Breast epithelium (tissue), 3 donors: ENCODE measurements at regions not wholly inside any gene's neighbourhood (a gene's known extent, or its start where the extent isn't known, plus 50 kb on each side); places are given as distances from the start of the nearest gene placed in this dataset.

Experiments used
- POLR2A ChIP-seq: fragments of 450-650 bp; IDR thresholded peaks from one replicate; pipeline ENCODE4 v1.6.1; 2016; ENCODE audit warnings: antibody characterized with exemption, mild to moderate bottlenecking, moderate library complexity
- TF ChIP-seq, protein P1 (sequence below), 3 donors: fragments of 450-650 bp; IDR thresholded peaks; one replicate each; pipeline ENCODE4 v1.5.1; 2016 to 2017; ENCODE audit warnings: antibody characterized with exemption in 3 of 3, mild to moderate bottlenecking in 3 of 3, moderate library complexity in 3 of 3

DNA sequence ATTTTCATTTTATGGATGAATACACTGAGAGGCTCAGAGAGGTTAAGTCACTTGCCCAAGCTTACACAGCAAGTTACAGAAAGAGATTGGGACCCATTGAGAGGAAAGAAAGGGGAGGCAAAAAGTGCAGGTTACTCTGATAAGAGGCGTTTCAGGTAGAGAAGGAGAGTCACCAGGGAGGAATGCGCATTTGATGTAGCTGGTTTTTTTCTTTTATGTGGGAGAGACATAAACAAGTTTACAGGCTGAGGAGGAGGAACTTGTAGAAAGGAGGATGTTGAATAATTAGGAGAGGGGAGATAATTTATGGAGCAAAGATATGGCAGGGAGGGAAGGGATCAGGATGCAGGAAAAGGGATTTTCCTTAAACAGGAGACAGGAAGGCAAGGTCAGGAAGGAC lies 297.0 kb downstream of the PCNX1 start:
- TF ChIP-seq, protein P1, sequence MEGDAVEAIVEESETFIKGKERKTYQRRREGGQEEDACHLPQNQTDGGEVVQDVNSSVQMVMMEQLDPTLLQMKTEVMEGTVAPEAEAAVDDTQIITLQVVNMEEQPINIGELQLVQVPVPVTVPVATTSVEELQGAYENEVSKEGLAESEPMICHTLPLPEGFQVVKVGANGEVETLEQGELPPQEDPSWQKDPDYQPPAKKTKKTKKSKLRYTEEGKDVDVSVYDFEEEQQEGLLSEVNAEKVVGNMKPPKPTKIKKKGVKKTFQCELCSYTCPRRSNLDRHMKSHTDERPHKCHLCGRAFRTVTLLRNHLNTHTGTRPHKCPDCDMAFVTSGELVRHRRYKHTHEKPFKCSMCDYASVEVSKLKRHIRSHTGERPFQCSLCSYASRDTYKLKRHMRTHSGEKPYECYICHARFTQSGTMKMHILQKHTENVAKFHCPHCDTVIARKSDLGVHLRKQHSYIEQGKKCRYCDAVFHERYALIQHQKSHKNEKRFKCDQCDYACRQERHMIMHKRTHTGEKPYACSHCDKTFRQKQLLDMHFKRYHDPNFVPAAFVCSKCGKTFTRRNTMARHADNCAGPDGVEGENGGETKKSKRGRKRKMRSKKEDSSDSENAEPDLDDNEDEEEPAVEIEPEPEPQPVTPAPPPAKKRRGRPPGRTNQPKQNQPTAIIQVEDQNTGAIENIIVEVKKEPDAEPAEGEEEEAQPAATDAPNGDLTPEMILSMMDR (IDR thresholded peaks at IDR 0.05), result no peak
- TF ChIP-seq POLR2A, result no peak
